Esophagus squamous epithelium (tissue), 4 donors: ENCODE measurements at regions not wholly inside any gene's neighbourhood (a gene's known extent, or its start where the extent isn't known, plus 50 kb on each side); places are given as distances from the start of the nearest gene placed in this dataset.

Experiments used
- POLR2A ChIP-seq, 4 donors: fragments of 450-650 bp; IDR thresholded peaks; one replicate each; pipeline ENCODE4 v1.6.1; 2017; ENCODE audit warnings: antibody characterized with exemption in 4 of 4, mild to moderate bottlenecking in 4 of 4, moderate library complexity in 3 of 4
- TF ChIP-seq, protein P1 (sequence below), 6 experiments: fragments of 450-650 bp in 4 of 6; fragments of 200-600 bp in 2 of 6; sonication (generic) in 2 of 6; IDR thresholded peaks; one replicate each; pipeline ENCODE4 v1.5.1; 2016 to 2019; ENCODE audit warnings: antibody characterized with exemption in 6 of 6, mild to moderate bottlenecking in 4 of 6, moderate library complexity in 4 of 6

DNA sequence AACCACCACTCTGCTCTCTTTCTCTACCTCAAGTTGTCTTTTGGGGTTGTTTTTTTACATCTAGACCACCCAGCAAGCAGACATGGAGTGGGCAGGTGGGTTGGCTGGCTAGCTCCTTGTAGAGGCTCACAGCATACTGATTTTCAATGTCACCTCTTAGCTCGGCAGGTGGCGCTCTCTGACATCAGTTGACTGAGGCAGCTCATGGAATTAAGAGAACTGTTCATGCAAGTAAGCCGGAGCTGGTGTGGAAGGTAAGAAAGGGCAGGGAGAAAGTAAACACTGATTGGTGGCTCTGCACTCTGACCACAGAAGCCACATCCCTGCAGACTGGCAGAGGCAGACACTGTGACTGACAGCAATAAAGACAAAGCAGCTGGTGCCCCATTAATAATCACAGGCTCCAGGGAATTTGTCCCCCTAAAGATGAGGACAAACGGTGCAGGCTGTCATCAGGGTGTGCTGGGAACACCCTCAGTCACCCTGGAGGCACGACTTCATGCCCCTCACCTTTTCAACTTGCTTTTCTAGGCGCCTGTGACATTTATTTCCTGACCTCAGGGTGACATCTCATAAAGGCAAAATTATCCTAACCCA lies 226.8 kb downstream of the LMX1A start:
- TF ChIP-seq, protein P1, sequence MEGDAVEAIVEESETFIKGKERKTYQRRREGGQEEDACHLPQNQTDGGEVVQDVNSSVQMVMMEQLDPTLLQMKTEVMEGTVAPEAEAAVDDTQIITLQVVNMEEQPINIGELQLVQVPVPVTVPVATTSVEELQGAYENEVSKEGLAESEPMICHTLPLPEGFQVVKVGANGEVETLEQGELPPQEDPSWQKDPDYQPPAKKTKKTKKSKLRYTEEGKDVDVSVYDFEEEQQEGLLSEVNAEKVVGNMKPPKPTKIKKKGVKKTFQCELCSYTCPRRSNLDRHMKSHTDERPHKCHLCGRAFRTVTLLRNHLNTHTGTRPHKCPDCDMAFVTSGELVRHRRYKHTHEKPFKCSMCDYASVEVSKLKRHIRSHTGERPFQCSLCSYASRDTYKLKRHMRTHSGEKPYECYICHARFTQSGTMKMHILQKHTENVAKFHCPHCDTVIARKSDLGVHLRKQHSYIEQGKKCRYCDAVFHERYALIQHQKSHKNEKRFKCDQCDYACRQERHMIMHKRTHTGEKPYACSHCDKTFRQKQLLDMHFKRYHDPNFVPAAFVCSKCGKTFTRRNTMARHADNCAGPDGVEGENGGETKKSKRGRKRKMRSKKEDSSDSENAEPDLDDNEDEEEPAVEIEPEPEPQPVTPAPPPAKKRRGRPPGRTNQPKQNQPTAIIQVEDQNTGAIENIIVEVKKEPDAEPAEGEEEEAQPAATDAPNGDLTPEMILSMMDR (IDR thresholded peaks at IDR 0.05): peak in 5 of 6 experiments; percentile 37 to 69 (median 46)
- no peak for TF ChIP-seq POLR2A (IDR thresholded peaks at IDR 0.05)
